K562 (cell line): ENCODE measurements at regions not wholly inside any gene's neighbourhood (a gene's known extent, or its start where the extent isn't known, plus 50 kb on each side); places are given as distances from the start of the nearest gene placed in this dataset.

Experiments
- ATAC-seq: fragments of 200-7000 bp; cut with Tn5 transposase; 3 replicates; pipeline ENCODE4 v1.9.1; 2020; ENCODE audit warnings: moderate library complexity
- BruUV-seq: library from RNA; stranded (reverse); fragments of 400-500 nt; replicated peaks from 2 replicates; lab custom pipeline; 2021; lab: Mats Ljungman, UMichigan
- CTCF ChIA-PET: fragments of 300-600 bp; formaldehyde crosslinking; extraction: SDS; loops from one replicate; lab custom pipeline; 2021; ENCODE audit warnings: low intra/inter-chr PET ratio; lab: Yijun Ruan, JAX
- POLR2A ChIA-PET: fragments of 300-600, 350-650 bp; sonication (Branson Sonifier 250); formaldehyde crosslinking; extraction: SDS; loops from one replicate; lab custom pipeline; 2021; ENCODE audit warnings: antibody characterized with exemption, inconsistent platforms; lab: Yijun Ruan, JAX
- DNase-seq, 4 experiments: peaks; one replicate each; pipeline versions ENCODE4 v3.0.0 to v3.0.0-alpha.2; 2011 to 2018; ENCODE audit warnings: low spot score in 3 of 4, mixed read lengths in 3 of 4; ENCODE audit errors: extremely low read depth in 1 of 4
- FAIRE-seq: peaks from 2 replicates; lab custom pipeline; 2011; peaks lifted over from hg19 to GRCh38; lab: Jason Lieb, UNC
- H2AFZ ChIP-seq: 2 replicates; pipeline ENCODE4 v1.6.0; 2011; ENCODE audit warnings: low read depth, low read length, control low read depth, inconsistent platforms
- H3K27ac ChIP-seq: fragments of 200-600 bp; 3 replicates; pipeline ENCODE4 v1.8.0; 2011; ENCODE audit warnings: low read depth, mild to moderate bottlenecking, control low read depth, inconsistent platforms, low read length, moderate library complexity, mixed read lengths; ENCODE audit errors: extremely low read depth
- H3K27me3 ChIP-seq, 2 experiments: fragments of 300-600 bp in 1 of 2; 2 replicates in 1 of 2; 3 replicates in 1 of 2; pipeline versions ENCODE4 v1.6.0 to v1.8.0; 2011; ENCODE audit warnings: inconsistent platforms in 2 of 2, low read length in 2 of 2, mild to moderate bottlenecking in 1 of 2, mixed read lengths in 1 of 2, moderate library complexity in 1 of 2; ENCODE audit not compliant: control insufficient read depth in 2 of 2, insufficient read depth in 2 of 2
- H3K36me3 ChIP-seq: fragments of 300-600 bp; 3 replicates; pipeline ENCODE4 v1.8.0; 2011; ENCODE audit warnings: mild to moderate bottlenecking, low read length, inconsistent platforms; ENCODE audit not compliant: control insufficient read depth, insufficient read depth
- H3K4me1 ChIP-seq, 2 experiments: fragments of 200-600 bp in 1 of 2; replicated peaks in 1 of 2; 2 replicates in 1 of 2; 3 replicates in 1 of 2; pipeline versions ENCODE4 v1.5.1 to v1.8.0; 2011; ENCODE audit warnings: inconsistent platforms in 2 of 2, low read length in 2 of 2, mild to moderate bottlenecking in 1 of 2, mixed read lengths in 1 of 2, moderate library complexity in 1 of 2; ENCODE audit not compliant: control insufficient read depth in 2 of 2, insufficient read depth in 2 of 2
- H3K4me2 ChIP-seq: 2 replicates; pipeline ENCODE4 v1.6.1; 2011; ENCODE audit warnings: low read length, control low read depth, inconsistent platforms, mixed read lengths; ENCODE audit not compliant: insufficient read depth
- H3K4me3 ChIP-seq: fragments of 200-600 bp; sonication (generic), shearing (Covaris generic); 2 replicates; pipeline ENCODE4 v1.5.1; 2016; ENCODE audit warnings: control low read depth, inconsistent platforms
- H3K79me2 ChIP-seq: fragments of 200-600 bp; 3 replicates; pipeline ENCODE4 v1.8.0; 2011; ENCODE audit warnings: low read length, inconsistent platforms; ENCODE audit not compliant: control insufficient read depth, insufficient read depth
- H3K9ac ChIP-seq, 2 experiments: 2 replicates each; pipeline versions ENCODE4 v1.6.0 to v1.6.1; 2011; ENCODE audit warnings: low read depth in 2 of 2, low read length in 2 of 2, control low read depth in 1 of 2, inconsistent platforms in 1 of 2, mild to moderate bottlenecking in 1 of 2, mixed read lengths in 1 of 2; ENCODE audit not compliant: insufficient read depth in 1 of 2
- H3K9me1 ChIP-seq: one replicate; pipeline ENCODE4 v1.6.0; 2011; ENCODE audit warnings: inconsistent platforms, mild to moderate bottlenecking, low read length, moderate library complexity; ENCODE audit not compliant: control insufficient read depth, insufficient read depth
- H3K9me3 ChIP-seq: replicated peaks from 2 replicates; pipeline ENCODE4 v1.5.1; 2011; ENCODE audit warnings: low read depth, low read length, inconsistent platforms; ENCODE audit not compliant: control insufficient read depth, insufficient read depth
- H4K20me1 ChIP-seq: replicated peaks from 2 replicates; pipeline ENCODE4 v1.6.1; 2011; ENCODE audit warnings: low read length, inconsistent platforms, mixed read lengths; ENCODE audit not compliant: control insufficient read depth, insufficient read depth
- CBFA2T3 ChIP-seq: fragments of 450-650 bp; IDR thresholded peaks from 2 replicates; pipeline ENCODE4 v1.6.1; 2017
- FIP1L1 ChIP-seq: fragments of 200-400 bp; formaldehyde crosslinking; IDR thresholded peaks from 2 replicates; pipeline ENCODE4 v1.6.1; 2018; ENCODE audit warnings: mild to moderate bottlenecking, low read depth, low read length; ENCODE audit not compliant: poor library complexity, severe bottlenecking
- GTF2A2 ChIP-seq: IDR thresholded peaks from 2 replicates; pipeline ENCODE4 v1.6.1; 2016; ENCODE audit warnings: mild to moderate bottlenecking, missing genetic modification characterization, missing compliant biosample characterization
- IFI16 ChIP-seq: fragments of 250-450 bp; sonication (Bioruptor Pico); IDR thresholded peaks from 2 replicates; pipeline ENCODE4 v2.1.2; 2022; ENCODE audit warnings: mild to moderate bottlenecking, inconsistent platforms
- MBD2 ChIP-seq: sonication (generic); IDR thresholded peaks from 2 replicates; pipeline ENCODE4 v1.6.1; 2016; ENCODE audit warnings: low read depth, borderline replicate concordance
- MIER1 ChIP-seq: fragments of 450-650 bp; IDR thresholded peaks from 2 replicates; pipeline ENCODE4 v1.6.1; 2016; ENCODE audit warnings: antibody characterized with exemption, mild to moderate bottlenecking, low read depth
- NEUROD1 ChIP-seq: fragments of 150-350 bp; IDR thresholded peaks from 2 replicates; pipeline ENCODE4 v1.6.1; 2014; ENCODE audit warnings: borderline replicate concordance, low read length, low read depth; ENCODE audit not compliant: partially characterized antibody
- SMARCC2 ChIP-seq: fragments of 450-650 bp; IDR thresholded peaks from 2 replicates; pipeline ENCODE4 v1.6.1; 2017; ENCODE audit warnings: antibody characterized with exemption, moderate library complexity, mild to moderate bottlenecking, low read depth
- TEAD4 ChIP-seq, 2 experiments: sonication (generic) in 1 of 2; formaldehyde crosslinking in 1 of 2; IDR thresholded peaks; 2 replicates each; pipeline versions ENCODE4 v1.6.1 to v1.8.0; 2012 to 2022; ENCODE audit warnings: borderline replicate concordance in 1 of 2, inconsistent platforms in 1 of 2, low read length in 1 of 2, mild to moderate bottlenecking in 1 of 2, missing genetic modification reagents in 1 of 2
- ZNF12 ChIP-seq: sonication (generic); formaldehyde crosslinking; IDR thresholded peaks from 2 replicates; pipeline ENCODE4 v1.4.0; 2020; ENCODE audit warnings: mild to moderate bottlenecking, missing genetic modification reagents
- WGBS: fragments of 100-300 bp; shearing (Covaris generic); methylation state at CpG from one replicate; pipeline ENCODE4 v1.1.6; 2016; ENCODE audit warnings: low coverage, mixed read lengths; ENCODE audit not compliant: insufficient coverage; ENCODE audit errors: missing lambda C conversion rate; 5-methylcytosine and 5-hydroxymethylcytosine counted together
- in situ Hi-C: fragments of 300-500 bp; cut with MboI; formaldehyde crosslinking; loops from 4 replicates; pipeline ENCODE4 v1.15.0; 2018; ENCODE audit warnings: inconsistent platforms, mixed read lengths
- intact Hi-C: fragments of 100-400 bp; cut with micrococcal nuclease; formaldehyde crosslinking; loops from 2 replicates; pipeline ENCODE4 v1.14.2; 2022
- TF ChIP-seq, protein P1 (sequence below): IDR thresholded peaks from 2 replicates; pipeline ENCODE4 v1.6.1; 2012; ENCODE audit warnings: low read depth, low read length, improper control_type of control experiment, borderline replicate concordance
- TF ChIP-seq, protein P2 (sequence below): fragments of 450-650 bp; IDR thresholded peaks from 2 replicates; pipeline ENCODE4 v1.6.1; 2018; ENCODE audit not compliant: partially characterized antibody
- TF ChIP-seq, protein P3 (sequence below), 2 experiments: IDR thresholded peaks; 2 replicates each; pipeline ENCODE4 v1.6.1; 2011; ENCODE audit warnings: borderline replicate concordance in 1 of 2, control low read depth in 1 of 2, low read depth in 1 of 2, low read length in 1 of 2, mild to moderate bottlenecking in 1 of 2, mixed read lengths in 1 of 2, moderate library complexity in 1 of 2; ENCODE audit not compliant: insufficient read depth in 1 of 2, insufficient read length in 1 of 2, poor library complexity in 1 of 2, severe bottlenecking in 1 of 2; ENCODE audit errors: extremely low read depth in 1 of 2
- TF ChIP-seq, protein P4 (sequence below): fragments of 250-450 bp; sonication (Bioruptor Pico); IDR thresholded peaks from 2 replicates; pipeline ENCODE4 v1.5.0; 2021

DNA sequence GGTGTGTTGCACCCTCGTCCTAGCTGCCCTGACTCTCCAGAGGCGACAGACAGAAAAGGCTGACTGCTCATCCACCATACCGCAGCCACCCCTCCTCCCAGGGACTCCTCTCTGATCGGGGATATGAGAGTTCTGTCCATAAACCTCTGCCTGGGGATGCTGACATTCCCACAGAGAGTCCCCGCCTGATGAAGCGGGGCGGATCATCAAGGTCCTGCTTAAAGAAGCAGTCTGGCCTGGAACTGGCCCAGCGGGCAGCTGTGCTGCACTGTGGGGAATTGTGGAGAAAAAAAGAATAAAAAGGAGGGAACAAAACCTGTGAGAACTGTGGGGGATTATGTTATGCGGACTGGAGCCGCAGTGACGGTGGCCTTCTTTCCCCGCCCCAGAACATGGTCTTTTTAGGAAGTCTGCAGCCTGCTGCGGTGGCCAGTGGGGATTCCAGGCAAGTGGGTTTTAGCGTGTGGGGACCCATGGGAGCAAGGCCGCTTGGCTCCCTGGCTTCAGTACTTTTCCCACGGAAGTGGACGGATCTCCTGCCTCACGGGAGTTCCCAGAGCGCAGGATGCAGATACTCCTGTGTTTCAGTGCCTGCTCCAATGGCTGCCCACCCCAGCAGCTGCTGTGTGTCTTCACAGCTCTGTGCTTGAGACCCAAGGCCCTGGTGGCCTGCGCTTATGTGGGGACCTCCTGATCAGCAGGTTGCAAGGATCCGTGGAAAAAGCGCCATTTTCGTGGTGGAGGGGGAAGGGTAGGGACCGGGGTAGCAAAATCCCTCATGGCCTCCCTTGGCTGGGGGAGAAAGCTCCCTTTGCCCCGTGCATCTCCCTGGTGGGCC lies 1456.2 kb upstream of the SLC10A2 start:
- intact Hi-C loops (no loop called here), in situ Hi-C loops (no loop called here)
- ATAC-seq (no peak), FAIRE-seq (no peak), DNase-seq (no peak)
- Histone ChIP-seq H3K4me3 (no peak overlapping the region), H2AFZ (no peak overlapping the region), H3K36me3 (no peaks in the 10 kb centered on the region), H3K9ac (no peak overlapping the region), H3K27me3 (no peaks in the 10 kb centered on the region), H4K20me1 (no peaks in the 10 kb centered on the region), H3K27ac (no peak overlapping the region), H3K4me1 (no peaks in the 10 kb centered on the region), H3K9me3 (no peaks in the 10 kb centered on the region), H3K4me2 (no peak overlapping the region), H3K9me1 (no peaks in the 10 kb centered on the region), H3K79me2 (no peaks in the 10 kb centered on the region)
- ChIA-PET CTCF (no interaction called here), POLR2A (no interaction called here)
- no peak for TF ChIP-seq IFI16 (CRISPR knock-in tag)
- TF ChIP-seq NEUROD1 = no peak
- no peak for TF ChIP-seq TEAD4 (IDR thresholded peaks at IDR 0.05; ENCODE audit: low read length)
- no peak for TF ChIP-seq TEAD4 (CRISPR knock-in tag; IDR thresholded peaks at IDR 0.05; ENCODE audit: borderline replicate concordance)
- TF ChIP-seq ZNF12 (CRISPR knock-in tag) = no peak
- no peak for TF ChIP-seq MIER1
- no peak for TF ChIP-seq SMARCC2
- TF ChIP-seq, protein P1, sequence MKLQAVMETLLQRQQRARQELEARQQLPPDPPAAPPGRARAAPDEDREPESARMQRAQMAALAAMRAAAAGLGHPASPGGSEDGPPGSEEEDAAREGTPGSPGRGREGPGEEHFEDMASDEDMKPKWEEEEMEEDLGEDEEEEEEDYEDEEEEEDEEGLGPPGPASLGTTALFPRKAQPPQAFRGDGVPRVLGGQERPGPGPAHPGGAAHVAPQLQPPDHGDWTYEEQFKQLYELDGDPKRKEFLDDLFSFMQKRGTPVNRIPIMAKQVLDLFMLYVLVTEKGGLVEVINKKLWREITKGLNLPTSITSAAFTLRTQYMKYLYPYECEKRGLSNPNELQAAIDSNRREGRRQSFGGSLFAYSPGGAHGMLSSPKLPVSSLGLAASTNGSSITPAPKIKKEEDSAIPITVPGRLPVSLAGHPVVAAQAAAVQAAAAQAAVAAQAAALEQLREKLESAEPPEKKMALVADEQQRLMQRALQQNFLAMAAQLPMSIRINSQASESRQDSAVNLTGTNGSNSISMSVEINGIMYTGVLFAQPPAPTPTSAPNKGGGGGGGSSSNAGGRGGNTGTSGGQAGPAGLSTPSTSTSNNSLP = no peak
- TF ChIP-seq, protein P2, sequence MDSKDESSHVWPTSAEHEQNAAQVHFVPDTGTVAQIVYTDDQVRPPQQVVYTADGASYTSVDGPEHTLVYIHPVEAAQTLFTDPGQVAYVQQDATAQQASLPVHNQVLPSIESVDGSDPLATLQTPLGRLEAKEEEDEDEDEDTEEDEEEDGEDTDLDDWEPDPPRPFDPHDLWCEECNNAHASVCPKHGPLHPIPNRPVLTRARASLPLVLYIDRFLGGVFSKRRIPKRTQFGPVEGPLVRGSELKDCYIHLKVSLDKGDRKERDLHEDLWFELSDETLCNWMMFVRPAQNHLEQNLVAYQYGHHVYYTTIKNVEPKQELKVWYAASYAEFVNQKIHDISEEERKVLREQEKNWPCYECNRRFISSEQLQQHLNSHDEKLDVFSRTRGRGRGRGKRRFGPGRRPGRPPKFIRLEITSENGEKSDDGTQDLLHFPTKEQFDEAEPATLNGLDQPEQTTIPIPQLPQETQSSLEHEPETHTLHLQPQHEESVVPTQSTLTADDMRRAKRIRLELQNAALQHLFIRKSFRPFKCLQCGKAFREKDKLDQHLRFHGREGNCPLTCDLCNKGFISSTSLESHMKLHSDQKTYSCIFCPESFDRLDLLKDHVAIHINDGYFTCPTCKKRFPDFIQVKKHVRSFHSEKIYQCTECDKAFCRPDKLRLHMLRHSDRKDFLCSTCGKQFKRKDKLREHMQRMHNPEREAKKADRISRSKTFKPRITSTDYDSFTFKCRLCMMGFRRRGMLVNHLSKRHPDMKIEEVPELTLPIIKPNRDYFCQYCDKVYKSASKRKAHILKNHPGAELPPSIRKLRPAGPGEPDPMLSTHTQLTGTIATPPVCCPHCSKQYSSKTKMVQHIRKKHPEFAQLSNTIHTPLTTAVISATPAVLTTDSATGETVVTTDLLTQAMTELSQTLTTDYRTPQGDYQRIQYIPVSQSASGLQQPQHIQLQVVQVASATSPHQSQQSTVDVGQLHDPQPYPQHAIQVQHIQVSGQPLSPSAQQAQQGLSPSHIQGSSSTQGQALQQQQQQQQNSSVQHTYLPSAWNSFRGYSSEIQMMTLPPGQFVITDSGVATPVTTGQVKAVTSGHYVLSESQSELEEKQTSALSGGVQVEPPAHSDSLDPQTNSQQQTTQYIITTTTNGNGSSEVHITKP = no peak
- no peak for TF ChIP-seq CBFA2T3
- no peak for TF ChIP-seq MBD2
- TF ChIP-seq, protein P3, sequence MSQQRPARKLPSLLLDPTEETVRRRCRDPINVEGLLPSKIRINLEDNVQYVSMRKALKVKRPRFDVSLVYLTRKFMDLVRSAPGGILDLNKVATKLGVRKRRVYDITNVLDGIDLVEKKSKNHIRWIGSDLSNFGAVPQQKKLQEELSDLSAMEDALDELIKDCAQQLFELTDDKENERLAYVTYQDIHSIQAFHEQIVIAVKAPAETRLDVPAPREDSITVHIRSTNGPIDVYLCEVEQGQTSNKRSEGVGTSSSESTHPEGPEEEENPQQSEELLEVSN (IDR thresholded peaks at IDR 0.05; ENCODE audit: borderline replicate concordance in 1 of 2, extremely low read depth in 1 of 2, insufficient read depth in 1 of 2, insufficient read length in 1 of 2, low read depth in 1 of 2, low read length in 1 of 2, poor library complexity in 1 of 2, severe bottlenecking in 1 of 2) = no peak
- TF ChIP-seq FIP1L1 = no peak
- TF ChIP-seq GTF2A2 (tag) = no peak
- TF ChIP-seq, protein P4, sequence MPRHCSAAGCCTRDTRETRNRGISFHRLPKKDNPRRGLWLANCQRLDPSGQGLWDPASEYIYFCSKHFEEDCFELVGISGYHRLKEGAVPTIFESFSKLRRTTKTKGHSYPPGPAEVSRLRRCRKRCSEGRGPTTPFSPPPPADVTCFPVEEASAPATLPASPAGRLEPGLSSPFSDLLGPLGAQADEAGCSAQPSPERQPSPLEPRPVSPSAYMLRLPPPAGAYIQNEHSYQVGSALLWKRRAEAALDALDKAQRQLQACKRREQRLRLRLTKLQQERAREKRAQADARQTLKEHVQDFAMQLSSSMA (CRISPR knock-in tag) = no peak
- 0% methylated on average over 10 of the region's 25 CpGs for WGBS
- no TSS peak for BruUV-seq
